SU-DHL-6 (cell line): ENCODE measurements at regions not wholly inside any gene's neighbourhood (a gene's known extent, or its start where the extent isn't known, plus 50 kb on each side); places are given as distances from the start of the nearest gene placed in this dataset.

Source experiments
- EZH2phosphoT487 ChIP-seq: fragments of 200-600 bp; sonication (generic), shearing (Covaris generic); conservative IDR thresholded peaks from 2 replicates; pipeline ENCODE4 v1.6.1; 2018; ENCODE audit warnings: mild to moderate bottlenecking, antibody characterized with exemption, low read length, moderate library complexity, mixed read lengths
- TF ChIP-seq, protein P1 (sequence below): fragments of 200-600 bp; sonication (generic); IDR thresholded peaks from one replicate; pipeline ENCODE4 v1.5.1; 2017; ENCODE audit warnings: antibody characterized with exemption, mild to moderate bottlenecking, low read length, moderate library complexity; ENCODE audit not compliant: insufficient read depth, poor library complexity, severe bottlenecking

DNA sequence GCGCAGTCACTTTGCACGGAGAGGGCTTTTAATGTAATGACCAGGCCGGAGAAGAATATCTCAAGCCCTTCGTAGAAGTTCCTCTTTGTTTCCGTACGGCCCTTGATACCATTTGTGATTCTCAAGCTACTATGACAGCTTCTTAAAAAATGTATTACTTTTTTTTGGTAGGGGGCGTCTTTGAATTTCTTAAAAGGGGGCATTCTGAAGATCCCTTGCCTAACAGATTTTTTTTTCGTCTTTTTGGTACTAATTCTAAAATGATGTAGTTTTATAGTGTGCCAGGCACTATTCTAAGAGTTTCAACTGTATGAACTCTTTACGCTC, 614.0 kb downstream of the MCTP2 start:
- TF ChIP-seq, protein P1, sequence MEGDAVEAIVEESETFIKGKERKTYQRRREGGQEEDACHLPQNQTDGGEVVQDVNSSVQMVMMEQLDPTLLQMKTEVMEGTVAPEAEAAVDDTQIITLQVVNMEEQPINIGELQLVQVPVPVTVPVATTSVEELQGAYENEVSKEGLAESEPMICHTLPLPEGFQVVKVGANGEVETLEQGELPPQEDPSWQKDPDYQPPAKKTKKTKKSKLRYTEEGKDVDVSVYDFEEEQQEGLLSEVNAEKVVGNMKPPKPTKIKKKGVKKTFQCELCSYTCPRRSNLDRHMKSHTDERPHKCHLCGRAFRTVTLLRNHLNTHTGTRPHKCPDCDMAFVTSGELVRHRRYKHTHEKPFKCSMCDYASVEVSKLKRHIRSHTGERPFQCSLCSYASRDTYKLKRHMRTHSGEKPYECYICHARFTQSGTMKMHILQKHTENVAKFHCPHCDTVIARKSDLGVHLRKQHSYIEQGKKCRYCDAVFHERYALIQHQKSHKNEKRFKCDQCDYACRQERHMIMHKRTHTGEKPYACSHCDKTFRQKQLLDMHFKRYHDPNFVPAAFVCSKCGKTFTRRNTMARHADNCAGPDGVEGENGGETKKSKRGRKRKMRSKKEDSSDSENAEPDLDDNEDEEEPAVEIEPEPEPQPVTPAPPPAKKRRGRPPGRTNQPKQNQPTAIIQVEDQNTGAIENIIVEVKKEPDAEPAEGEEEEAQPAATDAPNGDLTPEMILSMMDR: no peak
- no peak for TF ChIP-seq EZH2phosphoT487
